Transverse colon (tissue), 3 donors: ENCODE measurements at regions not wholly inside any gene's neighbourhood (a gene's known extent, or its start where the extent isn't known, plus 50 kb on each side); places are given as distances from the start of the nearest gene placed in this dataset.

Experiments used
- POLR2A ChIP-seq: fragments of 450-650 bp; IDR thresholded peaks from one replicate; pipeline ENCODE4 v1.6.1; 2016; ENCODE audit warnings: antibody characterized with exemption, mild to moderate bottlenecking, moderate library complexity
- TF ChIP-seq, protein P1 (sequence below), 5 experiments: fragments of 200-600 bp in 3 of 5; fragments of 450-650 bp in 2 of 5; sonication (generic) in 3 of 5; IDR thresholded peaks; 1 replicate in 2 of 5; 2 replicates in 3 of 5; pipeline ENCODE4 v1.5.1; 2016 to 2017; ENCODE audit warnings: antibody characterized with exemption in 5 of 5, inconsistent platforms in 3 of 5, mild to moderate bottlenecking in 2 of 5, moderate library complexity in 1 of 5

DNA sequence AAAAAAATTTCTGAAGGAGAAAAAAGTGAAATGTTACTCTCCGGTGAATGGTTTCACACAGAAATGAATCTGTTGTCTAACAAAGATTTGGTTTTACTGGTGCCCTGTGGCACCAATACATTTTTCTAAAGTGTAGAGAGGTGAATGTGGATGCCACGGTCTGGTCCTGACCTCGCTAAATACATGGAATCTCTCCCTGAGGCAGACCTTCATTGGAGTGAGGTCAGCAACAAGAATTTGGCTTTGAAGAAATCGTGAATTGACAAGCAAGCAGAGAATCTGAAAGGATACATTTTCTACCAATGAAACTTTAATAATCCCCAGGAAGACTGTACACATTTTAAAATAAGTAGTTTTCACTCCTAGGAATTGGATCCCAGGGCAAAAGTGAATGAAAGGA is 81.2 kb upstream of the OTOGL start:
- TF ChIP-seq, protein P1, sequence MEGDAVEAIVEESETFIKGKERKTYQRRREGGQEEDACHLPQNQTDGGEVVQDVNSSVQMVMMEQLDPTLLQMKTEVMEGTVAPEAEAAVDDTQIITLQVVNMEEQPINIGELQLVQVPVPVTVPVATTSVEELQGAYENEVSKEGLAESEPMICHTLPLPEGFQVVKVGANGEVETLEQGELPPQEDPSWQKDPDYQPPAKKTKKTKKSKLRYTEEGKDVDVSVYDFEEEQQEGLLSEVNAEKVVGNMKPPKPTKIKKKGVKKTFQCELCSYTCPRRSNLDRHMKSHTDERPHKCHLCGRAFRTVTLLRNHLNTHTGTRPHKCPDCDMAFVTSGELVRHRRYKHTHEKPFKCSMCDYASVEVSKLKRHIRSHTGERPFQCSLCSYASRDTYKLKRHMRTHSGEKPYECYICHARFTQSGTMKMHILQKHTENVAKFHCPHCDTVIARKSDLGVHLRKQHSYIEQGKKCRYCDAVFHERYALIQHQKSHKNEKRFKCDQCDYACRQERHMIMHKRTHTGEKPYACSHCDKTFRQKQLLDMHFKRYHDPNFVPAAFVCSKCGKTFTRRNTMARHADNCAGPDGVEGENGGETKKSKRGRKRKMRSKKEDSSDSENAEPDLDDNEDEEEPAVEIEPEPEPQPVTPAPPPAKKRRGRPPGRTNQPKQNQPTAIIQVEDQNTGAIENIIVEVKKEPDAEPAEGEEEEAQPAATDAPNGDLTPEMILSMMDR (IDR thresholded peaks at IDR 0.05) = no peak
- TF ChIP-seq POLR2A = no peak
